Vagina (tissue), 2 donors: ENCODE measurements at regions not wholly inside any gene's neighbourhood (a gene's known extent, or its start where the extent isn't known, plus 50 kb on each side); places are given as distances from the start of the nearest gene placed in this dataset.

Experiments used
- CTCF ChIP-seq, 3 experiments: fragments of 450-650 bp in 2 of 3; fragments of 200-600 bp in 1 of 3; sonication (generic) in 1 of 3; IDR thresholded peaks; one replicate each; pipeline ENCODE4 v1.5.1; 2017 to 2019; ENCODE audit warnings: antibody characterized with exemption in 3 of 3, mild to moderate bottlenecking in 2 of 3, moderate library complexity in 2 of 3
- POLR2A ChIP-seq, 2 donors: fragments of 450-650 bp; IDR thresholded peaks; one replicate each; pipeline ENCODE4 v1.6.1; 2017; ENCODE audit warnings: antibody characterized with exemption in 2 of 2, mild to moderate bottlenecking in 2 of 2, moderate library complexity in 2 of 2
- POLR2AphosphoS5 ChIP-seq, 2 donors: sonication (generic); formaldehyde crosslinking; IDR thresholded peaks; one replicate each; pipeline ENCODE4 v1.9.0; 2017; ENCODE audit warnings: antibody characterized with exemption in 2 of 2, mild to moderate bottlenecking in 2 of 2, low read depth in 1 of 2; ENCODE audit not compliant: insufficient read depth in 1 of 2

- TF ChIP-seq CTCF (IDR thresholded peaks at IDR 0.05) (no peak), POLR2A (IDR thresholded peaks at IDR 0.05) (no peak), POLR2AphosphoS5 (IDR thresholded peaks at IDR 0.05; ENCODE audit: insufficient read depth in 1 of 2, low read depth in 1 of 2) (no peak)
Observed at GRCh38 chr4:3347871-3348270, 55.0 kb downstream of the RGS12 start.
